GM18505 (cell line): ENCODE measurements at regions not wholly inside any gene's neighbourhood (a gene's known extent, or its start where the extent isn't known, plus 50 kb on each side); places are given as distances from the start of the nearest gene placed in this dataset.

Source experiments
- ATAC-seq: cut with Tn5 transposase; IDR thresholded peaks from one replicate; pipeline ENCODE4 v1.9.1; 2021; ENCODE audit not compliant: unreplicated experiment
- POLR2A ChIP-seq: IDR thresholded peaks from 4 replicates; pipeline ENCODE4 v1.6.1; 2011; ENCODE audit warnings: borderline replicate concordance; ENCODE audit not compliant: insufficient read depth, insufficient read length; ENCODE audit errors: extremely low read depth

GRCh38 chr4:14952352-14952751, 49.9 kb upstream of the CPEB2 start:
- ATAC-seq, result no peak
- no peak for TF ChIP-seq POLR2A
